Lung (tissue), 11 donors: ENCODE measurements at regions not wholly inside any gene's neighbourhood (a gene's known extent, or its start where the extent isn't known, plus 50 kb on each side); places are given as distances from the start of the nearest gene placed in this dataset.
A peak's percentile ranks its signal among the peaks of the same experiment; 100 is the strongest.

ENCODE experiments used
- ATAC-seq: fragments of 200-7000 bp; cut with Tn5 transposase; one replicate; pipeline ENCODE4 v1.9.1; 2020; ENCODE audit warnings: moderate number of reproducible peaks; ENCODE audit not compliant: insufficient read depth, low FRiP score
- DNase-seq, 3 donors: peaks; one replicate each; pipeline ENCODE4 v3.0.0-alpha.2; 2013 to 2017
- H3K27ac ChIP-seq, 2 donors: one replicate each; pipeline ENCODE4 v1.5.1; 2013; ENCODE audit warnings: mild to moderate bottlenecking in 2 of 2, moderate library complexity in 2 of 2, control low read depth in 1 of 2, inconsistent platforms in 1 of 2, low read depth in 1 of 2, low read length in 1 of 2
- H3K27me3 ChIP-seq, 3 donors: one replicate each; pipeline ENCODE4 v1.5.1; 2013; ENCODE audit warnings: low read length in 2 of 3; ENCODE audit not compliant: control insufficient read depth in 3 of 3, insufficient read depth in 3 of 3
- H3K36me3 ChIP-seq, 4 donors: one replicate each; pipeline ENCODE4 v1.5.1; 2013; ENCODE audit warnings: low read length in 4 of 4, mild to moderate bottlenecking in 1 of 4, moderate library complexity in 1 of 4; ENCODE audit not compliant: control insufficient read depth in 4 of 4, insufficient read depth in 4 of 4
- H3K4me1 ChIP-seq, 5 donors: one replicate each; pipeline ENCODE4 v1.5.1; 2013; ENCODE audit warnings: low read length in 5 of 5, mild to moderate bottlenecking in 2 of 5, moderate library complexity in 1 of 5; ENCODE audit not compliant: control insufficient read depth in 5 of 5, insufficient read depth in 5 of 5
- H3K4me3 ChIP-seq: one replicate; pipeline ENCODE4 v1.5.1; 2013; ENCODE audit warnings: mild to moderate bottlenecking, control low read depth, moderate library complexity
- H3K9ac ChIP-seq, 2 donors: one replicate each; pipeline ENCODE4 v1.5.1; 2013; ENCODE audit warnings: low read length in 2 of 2, control low read depth in 1 of 2; ENCODE audit not compliant: insufficient read depth in 1 of 2
- H3K9me3 ChIP-seq, 4 donors: one replicate each; pipeline ENCODE4 v1.5.1; 2013; ENCODE audit warnings: low read length in 3 of 4, mild to moderate bottlenecking in 1 of 4, moderate library complexity in 1 of 4; ENCODE audit not compliant: control insufficient read depth in 4 of 4, insufficient read depth in 3 of 4
- CTCF ChIP-seq: IDR thresholded peaks from 2 replicates; pipeline ENCODE4 v1.5.1; 2012; ENCODE audit warnings: mild to moderate bottlenecking; ENCODE audit errors: control extremely low read depth, extremely low read depth
- WGBS, 2 donors: extraction: QIAGEN DNeasy Blood & Tissue Kit; methylation state at CpG; one replicate each; pipeline ENCODE4 v1.1.7; 2013; 5-methylcytosine and 5-hydroxymethylcytosine counted together
- donor health status: control.
- donor health status: control.
- donor health status: Bipolar disorder and iron deficiency.
- donor health status: healthy.
- donor health status: DM: yes; HTN: yes; CAD: no.

GRCh38 chr5:96562614-96563013 lies 99.6 kb upstream of the CAST start:
- H3K36me3 ChIP-seq, result no peaks in the 10 kb centered on the region
- no peaks in the 10 kb centered on the region for H3K9me3 ChIP-seq
- DNase-seq (no peak), ATAC-seq (no peak)
- H3K27ac ChIP-seq, result no peak overlapping the region
- TF ChIP-seq CTCF, result no peak
- H3K4me3 ChIP-seq, result no peak overlapping the region
- H3K4me1 ChIP-seq, result peaks cover 0 to 2% (median 0%) of the 10 kb centered on the region in 5 donors
- no peak overlapping the region for H3K9ac ChIP-seq
- no peaks in the 10 kb centered on the region for H3K27me3 ChIP-seq

DNA sequence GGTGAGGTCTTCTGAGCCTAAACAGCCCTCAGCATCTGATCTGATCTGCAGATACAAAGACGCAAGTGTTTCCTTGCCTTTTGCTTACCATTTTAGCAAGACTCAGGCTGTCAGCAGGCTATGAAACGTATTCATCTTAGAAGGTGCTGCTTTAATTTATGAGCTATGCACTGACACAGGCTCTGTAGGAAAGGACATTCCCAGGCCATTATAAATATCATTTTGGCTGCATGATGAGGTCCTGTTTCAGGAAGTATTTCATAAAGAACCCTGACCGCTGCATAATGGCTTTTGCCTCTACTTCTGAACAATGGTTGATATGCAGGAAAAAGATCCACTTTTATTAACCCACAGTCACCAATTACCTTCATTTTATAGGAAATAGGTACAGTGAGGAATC lies 98.4 kb upstream of the CAST start:
- 77 to 85% methylated on average over 3 of the region's 3 CpGs for WGBS, 2 donors
- DNase-seq (no peak), ATAC-seq (no peak)
- H3K27me3 ChIP-seq, result no peaks in the 10 kb centered on the region
- H3K9ac ChIP-seq, result no peak overlapping the region
- peaks cover 0 to 2% (median 0%) of the 10 kb centered on the region in 5 donors for H3K4me1 ChIP-seq
- H3K4me3 ChIP-seq, result no peak overlapping the region
- no peak for TF ChIP-seq CTCF
- no peaks in the 10 kb centered on the region for H3K9me3 ChIP-seq
- no peaks in the 10 kb centered on the region for H3K36me3 ChIP-seq
- H3K27ac ChIP-seq, result no peak overlapping the region

DNA sequence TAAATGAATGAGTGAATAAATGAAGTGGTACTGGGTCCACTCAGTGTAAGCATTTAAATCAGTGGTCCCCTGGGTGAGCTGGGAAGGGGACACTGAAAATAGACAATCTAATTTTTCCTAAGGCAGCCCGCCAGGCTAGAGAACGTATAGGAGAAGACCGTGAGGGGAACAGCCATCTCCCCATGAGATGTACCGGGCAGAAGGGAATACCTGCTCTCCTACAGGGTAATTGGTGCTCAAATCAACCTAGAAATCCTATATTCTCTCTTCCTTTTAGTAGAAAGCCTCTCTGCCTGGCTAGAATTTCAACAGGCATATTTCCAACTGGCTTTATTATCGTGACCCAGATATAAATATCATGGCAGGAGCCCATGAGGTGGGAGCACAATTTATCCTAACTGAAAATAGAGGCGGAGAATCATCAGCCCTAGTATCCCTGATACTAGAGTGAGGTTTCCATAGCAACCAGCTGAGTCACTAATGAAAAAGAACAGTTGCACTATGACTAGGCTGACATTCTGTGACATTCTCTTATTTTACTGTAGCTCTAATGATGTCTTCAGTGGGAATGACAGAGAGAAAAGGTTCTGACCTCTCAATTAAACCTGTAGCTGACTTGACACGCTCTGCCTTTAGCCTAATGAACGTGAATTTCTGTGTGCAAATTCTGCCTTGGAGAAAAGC lies 96.5 kb upstream of the CAST start:
- Histone ChIP-seq H3K27me3 (no peaks in the 10 kb centered on the region), H3K4me3 (no peak overlapping the region), H3K9me3 (no peaks in the 10 kb centered on the region), H3K4me1 (peaks cover 0 to 2% (median 0%) of the 10 kb centered on the region in 5 donors), H3K36me3 (no peaks in the 10 kb centered on the region), H3K27ac (no peak overlapping the region), H3K9ac (no peak overlapping the region)
- TF ChIP-seq CTCF, result no peak
- WGBS, 2 donors, result 75 to 84% methylated on average over 8 of the region's 8 CpGs
- ATAC-seq (no peak), DNase-seq (peak in 2 of 3 donors; percentile 11 to 19)
